ENCODE measurements at regions not wholly inside any gene's neighbourhood (a gene's known extent, or its start where the extent isn't known, plus 50 kb on each side); places are given as distances from the start of the nearest gene placed in this dataset.

- ChIA-PET POLR2A (interaction anchor here (0.6 to 3.4 kb wide), 12 partner anchors 8 to 1193 kb away, joined by 3 to 19 read pairs (median 3); no protein-coding TSS in a partner anchor), CTCF (ENCODE audit: unreplicated experiment) (no interaction called here)
- peaks cover 13% of the 10 kb centered on the region; the same call in 1 of the 2 replicates for H3K36me3 ChIP-seq (ENCODE audit: insufficient read depth, low read length)
- peak overlapping the region; percentile 33 for H3K27ac ChIP-seq (ENCODE audit: low read depth, low read length, poor library complexity, severe bottlenecking)
- no TSS peak for BruUV-seq (replicated peaks)
- H3K4me3 ChIP-seq (ENCODE audit: low read depth, low read length, poor library complexity, severe bottlenecking) = no peak overlapping the region
- H2AFZ ChIP-seq (ENCODE audit: low read length) = peak overlapping the region; percentile 69
- H3K9me2 ChIP-seq (ENCODE audit: insufficient read depth, low read length) = no peaks in the 10 kb centered on the region
- H3K4me2 ChIP-seq (ENCODE audit: low read length) = peak overlapping the region; percentile 52
- no peaks in the 10 kb centered on the region for H4K20me1 ChIP-seq (ENCODE audit: insufficient read depth, low read length)
- DNase-seq (ENCODE audit: low spot score) = peak; percentile 48
- intact Hi-C loops (cut with micrococcal nuclease; ENCODE audit: unreplicated experiment) = no loop called here
- H3K79me2 ChIP-seq (ENCODE audit: insufficient read depth, low read depth, low read length) = no peaks in the 10 kb centered on the region
- peaks cover 26% of the 10 kb centered on the region; the same call in 1 of the 2 replicates for H3K9me3 ChIP-seq (ENCODE audit: low read length)
- TF ChIP-seq CTCF (conservative IDR thresholded peaks at IDR 0.05; ENCODE audit: low read length) (no peak), EZH2phosphoT487 (IDR thresholded peaks at IDR 0.05; ENCODE audit: borderline replicate concordance, low read depth, low read length) (no peak)
- H3K4me1 ChIP-seq (ENCODE audit: insufficient read depth, low read length, poor library complexity, severe bottlenecking) = peaks cover 52% of the 10 kb centered on the region
Measured at GRCh38 chr10:6305401-6306321, 102.9 kb downstream of the PFKFB3 start.

GRCh38 chr10:6306917-6307316, 104.2 kb downstream of the PFKFB3 start:
- ChIA-PET POLR2A (no interaction called here), CTCF (ENCODE audit: unreplicated experiment) (no interaction called here)
- no peak overlapping the region for H3K4me3 ChIP-seq (ENCODE audit: low read depth, low read length, poor library complexity, severe bottlenecking)
- H3K27ac ChIP-seq (ENCODE audit: low read depth, low read length, poor library complexity, severe bottlenecking) = no peak overlapping the region
- no peak overlapping the region for H3K4me2 ChIP-seq (ENCODE audit: low read length)
- H3K4me1 ChIP-seq (ENCODE audit: insufficient read depth, low read length, poor library complexity, severe bottlenecking) = peaks cover 39% of the 10 kb centered on the region
- intact Hi-C loops (cut with micrococcal nuclease; ENCODE audit: unreplicated experiment) = no loop called here
- H3K9me2 ChIP-seq (ENCODE audit: insufficient read depth, low read length) = no peaks in the 10 kb centered on the region
- H3K9me3 ChIP-seq (ENCODE audit: low read length) = peaks cover 26% of the 10 kb centered on the region; the same call in 1 of the 2 replicates
- TF ChIP-seq EZH2phosphoT487 (IDR thresholded peaks at IDR 0.05; ENCODE audit: borderline replicate concordance, low read depth, low read length) (no peak), CTCF (conservative IDR thresholded peaks at IDR 0.05; ENCODE audit: low read length) (no peak)
- no peaks in the 10 kb centered on the region for H3K79me2 ChIP-seq (ENCODE audit: insufficient read depth, low read depth, low read length)
- BruUV-seq (replicated peaks) = no TSS peak
- H2AFZ ChIP-seq (ENCODE audit: low read length) = no peak overlapping the region
- H4K20me1 ChIP-seq (ENCODE audit: insufficient read depth, low read length) = no peaks in the 10 kb centered on the region
- peaks cover 13% of the 10 kb centered on the region; the same call in 1 of the 2 replicates for H3K36me3 ChIP-seq (ENCODE audit: insufficient read depth, low read length)
- no peak for DNase-seq (ENCODE audit: low spot score)

- H3K4me3 ChIP-seq (ENCODE audit: low read depth, low read length, poor library complexity, severe bottlenecking) = no peak overlapping the region
- TF ChIP-seq CTCF (conservative IDR thresholded peaks at IDR 0.05; ENCODE audit: low read length) (no peak), EZH2phosphoT487 (IDR thresholded peaks at IDR 0.05; ENCODE audit: borderline replicate concordance, low read depth, low read length) (no peak)
- ChIA-PET POLR2A (interaction anchor here (1.2 kb wide), 1 partner anchor 38 kb away, joined by 4 read pairs; no protein-coding TSS in a partner anchor), CTCF (ENCODE audit: unreplicated experiment) (interaction anchor here (1.1 kb wide), 1 partner anchor 10 kb away, joined by 3 read pairs; no protein-coding TSS in a partner anchor)
- no peaks in the 10 kb centered on the region for H4K20me1 ChIP-seq (ENCODE audit: insufficient read depth, low read length)
- peaks cover 42% of the 10 kb centered on the region for H3K4me1 ChIP-seq (ENCODE audit: insufficient read depth, low read length, poor library complexity, severe bottlenecking)
- H3K9me3 ChIP-seq (ENCODE audit: low read length) = peaks cover 17% of the 10 kb centered on the region; the same call in 1 of the 2 replicates
- no peaks in the 10 kb centered on the region for H3K79me2 ChIP-seq (ENCODE audit: insufficient read depth, low read depth, low read length)
- H3K27ac ChIP-seq (ENCODE audit: low read depth, low read length, poor library complexity, severe bottlenecking) = no peak overlapping the region
- H3K4me2 ChIP-seq (ENCODE audit: low read length) = no peak overlapping the region
- intact Hi-C loops (cut with micrococcal nuclease; ENCODE audit: unreplicated experiment) = no loop called here
- H3K36me3 ChIP-seq (ENCODE audit: insufficient read depth, low read length) = peaks cover 9% of the 10 kb centered on the region; the same call in 1 of the 2 replicates
- no peak overlapping the region for H2AFZ ChIP-seq (ENCODE audit: low read length)
- BruUV-seq (replicated peaks) = no TSS peak
- H3K9me2 ChIP-seq (ENCODE audit: insufficient read depth, low read length) = no peaks in the 10 kb centered on the region
- no peak for DNase-seq (ENCODE audit: low spot score)
Measured at GRCh38 chr10:6309816-6310215, 107.1 kb downstream of the PFKFB3 start.
